IMR-90 (cell line): ENCODE measurements at regions not wholly inside any gene's neighbourhood (a gene's known extent, or its start where the extent isn't known, plus 50 kb on each side); places are given as distances from the start of the nearest gene placed in this dataset.

Experiments used
- CTCF ChIP-seq: conservative IDR thresholded peaks from 2 replicates; pipeline ENCODE4 v1.5.1; 2012; ENCODE audit warnings: mild to moderate bottlenecking, low read depth, low read length, improper control_type of control experiment
- POLR2A ChIP-seq: IDR thresholded peaks from 2 replicates; pipeline ENCODE4 v1.6.1; 2012; ENCODE audit warnings: mild to moderate bottlenecking, low read depth, low read length
- RAD21 ChIP-seq: IDR thresholded peaks from 2 replicates; pipeline ENCODE4 v1.6.1; 2012; ENCODE audit warnings: low read length, improper control_type of control experiment
- RCOR1 ChIP-seq: IDR thresholded peaks from 2 replicates; pipeline ENCODE4 v1.6.1; 2012; ENCODE audit warnings: mild to moderate bottlenecking, low read length, improper control_type of control experiment; ENCODE audit not compliant: insufficient replicate concordance

GRCh38 chrX:30414144-30414543, 105.0 kb upstream of the NR0B1 start:
- TF ChIP-seq CTCF (no peak), RCOR1 (no peak), RAD21 (no peak), POLR2A (no peak)
